ENCODE measurements at regions not wholly inside any gene's neighbourhood (a gene's known extent, or its start where the extent isn't known, plus 50 kb on each side); places are given as distances from the start of the nearest gene placed in this dataset.

DNA sequence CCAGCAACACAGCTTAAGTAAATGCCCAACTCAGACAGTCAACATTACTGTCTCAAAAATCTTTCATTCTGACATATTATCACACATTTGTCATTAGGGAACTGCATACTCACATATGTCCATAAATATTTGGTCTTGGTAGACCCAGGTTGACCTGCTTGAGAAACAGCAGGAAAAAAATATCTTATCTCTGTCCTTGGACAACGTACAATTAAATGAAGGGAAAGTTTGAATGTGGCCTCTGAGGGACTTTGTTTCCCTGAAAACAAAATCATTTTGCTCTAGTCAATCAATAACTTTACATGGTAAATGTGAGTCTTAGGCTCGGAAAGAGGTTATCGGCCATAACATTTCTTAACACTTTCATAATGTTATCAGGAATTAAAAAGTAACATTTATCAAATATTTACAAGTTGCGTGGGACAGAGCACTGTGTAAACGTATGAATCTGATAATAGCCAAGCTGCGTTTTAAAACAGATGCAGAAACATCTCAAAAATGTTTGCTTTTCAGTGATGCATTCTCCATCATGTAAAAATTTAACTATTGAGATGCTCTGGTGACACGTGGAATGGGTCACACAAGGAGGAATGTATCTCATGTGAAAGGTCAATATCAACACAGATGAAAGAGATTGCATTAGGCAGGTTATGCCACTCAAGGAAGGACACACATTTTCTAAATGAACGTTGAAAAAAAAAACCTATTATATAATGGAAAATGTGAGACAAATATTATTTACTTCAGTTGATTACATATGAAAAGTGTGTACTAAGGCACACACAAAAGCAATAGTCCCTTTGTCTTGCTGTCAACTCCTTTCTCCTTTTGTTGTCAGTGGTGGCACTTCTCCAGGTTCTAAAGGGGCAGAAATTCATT is 304.4 kb downstream of the WDR72 start:
- Histone ChIP-seq H3K27ac (ENCODE audit: low read length) (no peak overlapping the region), H3K27me3 (ENCODE audit: insufficient read depth, low read length, poor library complexity) (no peaks in the 10 kb centered on the region), H3K36me3 (ENCODE audit: insufficient read depth, low read length) (no peaks in the 10 kb centered on the region), H3K79me2 (ENCODE audit: insufficient read depth, low read length) (no peaks in the 10 kb centered on the region), H2AFZ (ENCODE audit: low read depth, low read length) (no peak overlapping the region), H3K9ac (ENCODE audit: low read depth, low read length) (no peak overlapping the region), H3K4me2 (ENCODE audit: insufficient read depth, low read length) (no peak overlapping the region), H3K4me3 (ENCODE audit: low read depth in 1 of 2, low read length in 2 of 2) (no peak overlapping the region), H4K20me1 (ENCODE audit: insufficient read depth, low read length) (no peaks in the 10 kb centered on the region), H3K4me1 (ENCODE audit: insufficient read depth, low read length) (no peaks in the 10 kb centered on the region), H3K9me3 (ENCODE audit: insufficient read depth, low read length, severe bottlenecking) (no peaks in the 10 kb centered on the region)
- ATAC-seq (ENCODE audit: insufficient read depth, low read depth), result no peak
- no peak for DNase-seq
- TF ChIP-seq, protein P1, sequence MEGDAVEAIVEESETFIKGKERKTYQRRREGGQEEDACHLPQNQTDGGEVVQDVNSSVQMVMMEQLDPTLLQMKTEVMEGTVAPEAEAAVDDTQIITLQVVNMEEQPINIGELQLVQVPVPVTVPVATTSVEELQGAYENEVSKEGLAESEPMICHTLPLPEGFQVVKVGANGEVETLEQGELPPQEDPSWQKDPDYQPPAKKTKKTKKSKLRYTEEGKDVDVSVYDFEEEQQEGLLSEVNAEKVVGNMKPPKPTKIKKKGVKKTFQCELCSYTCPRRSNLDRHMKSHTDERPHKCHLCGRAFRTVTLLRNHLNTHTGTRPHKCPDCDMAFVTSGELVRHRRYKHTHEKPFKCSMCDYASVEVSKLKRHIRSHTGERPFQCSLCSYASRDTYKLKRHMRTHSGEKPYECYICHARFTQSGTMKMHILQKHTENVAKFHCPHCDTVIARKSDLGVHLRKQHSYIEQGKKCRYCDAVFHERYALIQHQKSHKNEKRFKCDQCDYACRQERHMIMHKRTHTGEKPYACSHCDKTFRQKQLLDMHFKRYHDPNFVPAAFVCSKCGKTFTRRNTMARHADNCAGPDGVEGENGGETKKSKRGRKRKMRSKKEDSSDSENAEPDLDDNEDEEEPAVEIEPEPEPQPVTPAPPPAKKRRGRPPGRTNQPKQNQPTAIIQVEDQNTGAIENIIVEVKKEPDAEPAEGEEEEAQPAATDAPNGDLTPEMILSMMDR (IDR thresholded peaks at IDR 0.05; ENCODE audit: borderline replicate concordance, extremely low read depth, low read length, poor library complexity, severe bottlenecking), result no peak
- TF ChIP-seq EZH2 (IDR thresholded peaks at IDR 0.05; ENCODE audit: borderline replicate concordance, low read depth, low read length, severe bottlenecking), result no peak

DNA sequence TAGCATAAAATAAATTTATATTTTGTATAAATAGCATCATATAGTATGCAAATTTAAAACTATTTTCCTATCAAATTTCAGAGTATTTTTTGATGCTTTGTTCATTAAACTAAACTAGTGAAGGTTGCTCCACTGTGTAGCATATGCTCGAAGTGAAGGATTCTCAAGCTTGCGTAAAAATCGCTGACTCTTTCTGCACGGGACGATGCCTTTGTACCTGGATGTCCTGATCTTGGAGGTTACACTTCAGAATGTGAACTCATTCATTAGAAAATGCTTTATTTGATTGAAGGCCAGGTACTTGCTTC is 305.0 kb downstream of the WDR72 start:
- H3K4me3 ChIP-seq (ENCODE audit: low read depth in 1 of 2, low read length in 2 of 2), result no peak overlapping the region
- H3K27me3 ChIP-seq (ENCODE audit: insufficient read depth, low read length, poor library complexity), result no peaks in the 10 kb centered on the region
- no peak for ATAC-seq (ENCODE audit: insufficient read depth, low read depth)
- no peak overlapping the region for H2AFZ ChIP-seq (ENCODE audit: low read depth, low read length)
- no peak overlapping the region for H3K4me2 ChIP-seq (ENCODE audit: insufficient read depth, low read length)
- H3K79me2 ChIP-seq (ENCODE audit: insufficient read depth, low read length), result no peaks in the 10 kb centered on the region
- no peak overlapping the region for H3K9ac ChIP-seq (ENCODE audit: low read depth, low read length)
- H3K9me3 ChIP-seq (ENCODE audit: insufficient read depth, low read length, severe bottlenecking), result no peaks in the 10 kb centered on the region
- no peaks in the 10 kb centered on the region for H4K20me1 ChIP-seq (ENCODE audit: insufficient read depth, low read length)
- no peak for TF ChIP-seq EZH2 (IDR thresholded peaks at IDR 0.05; ENCODE audit: borderline replicate concordance, low read depth, low read length, severe bottlenecking)
- TF ChIP-seq, protein P1 (IDR thresholded peaks at IDR 0.05; ENCODE audit: borderline replicate concordance, extremely low read depth, low read length, poor library complexity, severe bottlenecking), result no peak
- H3K27ac ChIP-seq (ENCODE audit: low read length), result no peak overlapping the region
- DNase-seq, result no peak
- H3K4me1 ChIP-seq (ENCODE audit: insufficient read depth, low read length), result no peaks in the 10 kb centered on the region
- no peaks in the 10 kb centered on the region for H3K36me3 ChIP-seq (ENCODE audit: insufficient read depth, low read length)

DNA sequence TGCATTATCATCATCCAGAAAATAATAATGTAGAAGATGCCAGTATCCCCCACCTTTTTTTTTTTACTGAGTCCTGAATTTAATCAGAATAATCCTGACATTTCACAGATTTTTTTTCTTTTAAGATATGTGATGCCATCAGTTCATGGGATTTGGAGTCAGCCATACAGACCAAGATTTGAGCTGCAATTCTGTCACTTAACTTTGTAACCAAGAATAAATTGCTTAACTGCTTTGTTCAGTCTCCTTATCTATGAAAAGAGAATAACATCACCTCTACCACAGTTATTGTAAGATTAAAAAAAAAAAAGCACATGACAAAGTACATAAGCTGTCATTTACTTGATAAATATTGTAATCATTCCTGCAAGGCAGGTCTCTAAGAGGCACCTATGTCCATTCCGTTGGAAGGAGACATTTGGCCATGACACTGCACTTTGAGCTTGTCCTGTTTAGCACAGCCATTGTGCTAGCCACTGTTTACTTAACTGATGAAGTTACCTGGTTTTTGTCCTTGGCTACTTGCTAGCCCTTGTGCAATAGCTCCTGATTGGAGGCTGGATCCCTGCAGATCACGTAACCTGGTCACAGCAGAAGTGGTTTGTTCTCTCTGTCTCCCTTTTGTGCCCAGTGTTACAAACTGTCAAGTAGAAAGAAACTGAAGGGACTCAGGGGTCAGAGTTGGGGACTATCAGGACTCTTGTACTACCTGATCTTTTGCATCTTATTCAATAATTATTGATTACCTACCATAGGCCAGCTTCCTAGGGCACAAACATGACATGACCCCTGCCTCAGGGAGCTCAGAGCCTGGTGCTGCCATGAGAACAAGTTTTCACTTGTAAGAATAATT is 306.0 kb downstream of the WDR72 start:
- DNase-seq (no peak), ATAC-seq (ENCODE audit: insufficient read depth, low read depth) (no peak)
- H3K36me3 ChIP-seq (ENCODE audit: insufficient read depth, low read length), result no peaks in the 10 kb centered on the region
- no peaks in the 10 kb centered on the region for H4K20me1 ChIP-seq (ENCODE audit: insufficient read depth, low read length)
- H2AFZ ChIP-seq (ENCODE audit: low read depth, low read length), result no peak overlapping the region
- no peak overlapping the region for H3K4me2 ChIP-seq (ENCODE audit: insufficient read depth, low read length)
- no peak overlapping the region for H3K9ac ChIP-seq (ENCODE audit: low read depth, low read length)
- no peak for TF ChIP-seq EZH2 (IDR thresholded peaks at IDR 0.05; ENCODE audit: borderline replicate concordance, low read depth, low read length, severe bottlenecking)
- TF ChIP-seq, protein P1 (IDR thresholded peaks at IDR 0.05; ENCODE audit: borderline replicate concordance, extremely low read depth, low read length, poor library complexity, severe bottlenecking), result no peak
- no peaks in the 10 kb centered on the region for H3K9me3 ChIP-seq (ENCODE audit: insufficient read depth, low read length, severe bottlenecking)
- H3K27me3 ChIP-seq (ENCODE audit: insufficient read depth, low read length, poor library complexity), result no peaks in the 10 kb centered on the region
- H3K4me1 ChIP-seq (ENCODE audit: insufficient read depth, low read length), result no peaks in the 10 kb centered on the region
- no peaks in the 10 kb centered on the region for H3K79me2 ChIP-seq (ENCODE audit: insufficient read depth, low read length)
- no peak overlapping the region for H3K27ac ChIP-seq (ENCODE audit: low read length)
- no peak overlapping the region for H3K4me3 ChIP-seq (ENCODE audit: low read depth in 1 of 2, low read length in 2 of 2)
